HG03066 (cell line): ENCODE measurements at regions not wholly inside any gene's neighbourhood (a gene's known extent, or its start where the extent isn't known, plus 50 kb on each side); places are given as distances from the start of the nearest gene placed in this dataset.

Experiments
- ATAC-seq: cut with Tn5 transposase; IDR thresholded peaks from one replicate; pipeline ENCODE4 v1.9.1; 2021; ENCODE audit warnings: low read depth; ENCODE audit not compliant: unreplicated experiment

DNA sequence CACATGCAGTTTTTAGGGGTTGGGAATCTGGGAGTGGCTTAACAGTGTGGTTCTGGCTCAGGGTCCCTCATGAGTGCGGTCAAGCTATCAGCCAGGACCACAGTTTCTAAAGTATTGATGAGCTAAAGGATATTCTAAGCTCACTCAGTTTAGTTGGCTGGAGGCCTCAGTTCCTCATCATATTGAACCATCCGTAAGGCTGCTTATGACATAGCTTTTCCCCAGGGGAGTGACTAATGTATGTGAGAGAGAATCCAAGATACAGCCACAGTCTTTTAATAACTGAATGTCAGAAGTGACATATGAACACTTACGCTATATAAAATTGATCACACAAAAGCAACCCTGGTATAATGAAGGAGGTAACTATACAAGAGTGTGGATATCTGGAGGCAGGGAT is 245.3 kb downstream of the POLR1F start:
- no peak for ATAC-seq

DNA sequence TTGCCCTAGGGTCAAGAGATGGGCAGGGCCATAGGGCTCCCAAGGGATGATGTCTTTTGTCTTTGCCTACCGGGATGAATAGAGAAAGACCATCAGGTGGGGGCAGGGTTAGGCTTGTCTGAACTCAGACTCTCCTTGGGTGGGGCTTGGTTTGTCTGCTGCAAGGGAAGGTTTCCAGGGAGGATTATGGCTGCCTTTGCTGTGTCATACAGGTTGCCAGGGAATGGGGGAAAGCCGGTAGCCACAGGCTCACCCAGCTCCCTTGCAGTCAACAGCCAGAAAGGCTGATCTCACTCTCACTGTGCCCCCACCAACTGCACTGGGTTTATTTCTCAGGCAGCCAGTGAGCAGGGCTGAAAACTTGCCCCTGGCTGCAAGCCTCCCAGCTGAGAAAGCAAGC is 253.2 kb downstream of the POLR1F start:
- no peak for ATAC-seq

DNA sequence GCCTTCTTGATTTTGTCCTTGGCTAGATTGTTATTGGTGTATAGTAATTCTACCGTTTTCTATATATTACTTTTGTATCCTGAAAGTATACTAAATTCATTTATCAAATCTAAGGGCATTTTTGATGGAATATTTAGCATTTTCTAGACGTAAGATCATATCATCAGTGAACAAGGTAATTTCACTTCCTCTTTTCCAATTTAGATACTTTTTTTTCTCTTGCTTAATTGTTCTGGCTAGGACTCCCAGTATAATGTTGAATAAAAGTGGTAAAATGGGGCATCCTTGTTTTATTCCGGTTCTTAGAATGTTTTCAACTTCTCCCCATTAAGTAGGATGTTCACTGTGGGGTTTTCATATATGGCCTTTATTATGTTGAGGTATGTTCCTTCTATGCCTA is 260.7 kb downstream of the POLR1F start:
- ATAC-seq, result no peak

DNA sequence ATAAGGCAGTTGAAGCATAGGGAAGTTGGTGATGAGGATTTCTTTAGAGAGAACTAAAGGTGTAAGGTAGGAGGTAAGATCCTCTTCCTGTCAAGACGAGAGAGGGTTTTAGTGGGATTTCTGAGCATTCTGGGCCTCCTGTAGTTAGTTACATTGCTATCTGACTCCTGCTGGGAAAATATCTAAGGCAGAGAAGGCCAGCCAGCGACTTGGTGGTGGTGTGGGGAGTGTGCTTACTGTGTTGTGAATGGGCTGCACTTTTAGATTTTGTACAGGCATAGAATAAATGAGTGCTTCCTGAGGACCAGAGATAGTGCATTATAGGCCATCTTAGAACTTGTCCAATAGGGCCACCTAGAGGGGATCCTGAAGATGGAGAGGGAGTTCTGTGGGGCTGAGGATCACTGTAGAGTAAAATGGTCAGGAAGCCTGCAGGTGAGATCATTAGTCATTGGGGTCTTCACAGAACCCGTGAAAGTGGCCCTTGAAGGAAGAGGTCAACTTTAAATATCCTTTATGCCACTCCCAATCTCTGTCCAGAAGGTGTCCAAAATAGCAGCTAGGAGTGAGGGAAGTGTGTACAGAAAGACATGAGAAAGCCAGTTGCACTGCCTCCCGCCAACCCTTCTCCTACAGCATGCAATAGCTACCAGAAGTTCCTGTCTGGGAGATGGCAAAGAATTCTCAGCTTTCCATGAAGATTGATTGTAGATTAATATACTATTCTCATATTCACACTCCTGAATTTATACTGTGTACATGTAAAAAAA is 266.6 kb downstream of the POLR1F start:
- ATAC-seq, result no peak

DNA sequence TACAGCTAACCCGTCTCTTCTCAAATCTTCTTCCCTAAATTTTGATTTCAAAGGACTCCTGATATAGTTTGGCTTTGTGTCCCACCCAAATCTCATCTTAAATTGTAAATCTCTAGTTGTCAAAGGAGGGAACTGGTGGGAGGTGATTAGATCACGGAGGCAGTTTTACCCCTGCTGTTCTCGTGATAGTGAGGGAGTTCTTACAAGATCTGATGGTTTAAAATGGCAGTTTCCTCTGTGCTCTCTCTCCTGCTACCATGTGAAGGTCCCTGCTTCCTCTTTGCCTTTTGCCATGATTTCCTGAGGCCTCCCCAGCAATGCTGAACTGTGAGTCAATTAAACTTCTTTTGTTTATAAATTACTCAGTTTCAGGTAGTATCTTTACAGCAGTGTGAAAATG is 269.3 kb downstream of the POLR1F start:
- ATAC-seq, result no peak

DNA sequence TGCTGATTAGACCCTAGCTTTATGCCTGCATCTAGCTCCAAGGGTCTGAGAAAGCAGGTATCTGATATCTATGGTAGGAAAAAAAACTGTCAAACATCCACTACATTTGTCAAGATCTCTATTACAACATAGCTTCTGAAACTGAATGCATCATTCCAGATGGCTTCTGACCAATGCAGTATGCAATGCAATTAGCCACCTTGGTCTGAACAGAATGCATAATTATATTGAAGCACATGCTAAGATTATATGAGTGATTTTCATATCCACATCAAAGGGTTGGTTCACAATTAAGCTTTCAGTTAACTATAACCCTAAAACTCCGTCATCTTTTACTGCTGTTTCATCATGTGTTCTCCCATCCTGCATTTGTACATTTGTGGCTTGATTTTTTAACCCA is 271.4 kb downstream of the POLR1F start:
- no peak for ATAC-seq

DNA sequence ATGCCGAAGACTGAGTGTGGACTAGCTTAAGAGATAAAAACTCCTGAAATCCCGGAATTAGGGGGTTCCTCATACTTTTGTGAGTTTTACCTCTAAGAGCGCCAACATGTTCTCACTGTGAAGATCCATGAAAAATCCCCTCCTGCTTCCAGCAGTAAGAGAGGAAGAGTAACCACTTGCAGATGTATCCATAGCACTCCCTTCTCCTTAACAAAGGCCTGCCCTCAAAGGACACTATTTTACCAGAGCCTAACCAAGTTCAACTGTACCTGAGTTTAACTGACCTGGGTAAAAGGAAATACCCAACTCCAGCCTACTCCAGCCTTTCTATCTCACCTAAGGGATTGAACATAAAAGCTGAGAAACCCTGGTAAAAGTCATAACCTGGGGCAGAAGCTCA is 280.9 kb downstream of the POLR1F start:
- ATAC-seq, result no peak

DNA sequence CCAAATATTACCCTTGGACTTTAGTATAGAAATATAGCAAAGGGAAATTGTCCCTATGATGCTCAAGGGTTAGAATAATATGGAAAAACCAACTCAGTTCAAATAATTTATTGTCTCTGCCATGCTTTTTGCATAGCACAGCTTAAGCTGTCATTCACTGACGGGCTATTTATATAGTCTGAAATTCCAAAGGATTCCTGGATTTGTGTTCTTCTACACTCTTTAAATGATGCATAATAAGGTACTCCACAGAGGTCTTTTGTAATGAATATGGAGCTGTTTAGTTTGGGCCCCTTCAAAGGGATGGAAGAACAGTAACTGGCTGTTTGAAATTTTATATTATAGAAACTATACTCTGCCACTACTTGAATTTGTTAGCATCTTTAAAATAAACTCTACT is 276.6 kb upstream of the FERD3L start:
- no peak for ATAC-seq

DNA sequence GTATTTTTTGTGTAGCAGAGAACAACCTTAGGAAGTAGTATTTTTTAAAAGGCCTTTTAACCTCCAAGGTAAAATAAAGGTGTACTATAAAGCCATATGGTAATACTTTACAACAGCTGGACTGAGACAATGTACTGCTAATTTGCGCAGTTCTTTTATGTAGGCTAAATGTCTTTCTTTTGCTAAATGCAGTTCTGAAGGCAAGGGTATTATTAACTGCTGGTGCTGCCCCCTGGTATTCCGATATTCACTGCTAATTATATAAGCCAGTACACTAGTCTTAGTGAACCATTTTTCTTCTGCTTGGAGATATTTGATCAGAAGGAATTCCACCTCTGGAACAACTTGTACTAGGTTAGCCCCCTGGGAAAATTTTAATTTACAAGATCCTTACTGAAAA is 272.0 kb upstream of the FERD3L start:
- ATAC-seq, result no peak

DNA sequence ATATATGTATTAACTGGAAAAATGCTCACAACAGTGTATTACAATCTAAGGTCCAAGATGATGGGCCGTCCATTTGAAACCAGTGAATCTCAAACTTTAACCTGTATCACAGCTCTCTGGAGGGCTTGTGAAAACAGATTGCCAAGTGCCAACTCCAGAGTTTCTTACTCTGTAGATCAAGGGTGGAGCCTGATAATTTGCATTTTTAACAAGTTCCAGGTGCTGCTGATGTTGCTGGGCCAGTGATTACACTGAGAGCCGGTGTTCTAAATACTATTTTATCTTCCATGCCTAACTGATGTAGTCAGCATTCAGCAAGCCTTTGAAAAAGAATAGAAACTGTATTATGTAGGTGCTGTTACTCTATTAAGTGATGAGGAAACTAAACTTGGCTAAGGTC is 269.9 kb upstream of the FERD3L start:
- no peak for ATAC-seq

DNA sequence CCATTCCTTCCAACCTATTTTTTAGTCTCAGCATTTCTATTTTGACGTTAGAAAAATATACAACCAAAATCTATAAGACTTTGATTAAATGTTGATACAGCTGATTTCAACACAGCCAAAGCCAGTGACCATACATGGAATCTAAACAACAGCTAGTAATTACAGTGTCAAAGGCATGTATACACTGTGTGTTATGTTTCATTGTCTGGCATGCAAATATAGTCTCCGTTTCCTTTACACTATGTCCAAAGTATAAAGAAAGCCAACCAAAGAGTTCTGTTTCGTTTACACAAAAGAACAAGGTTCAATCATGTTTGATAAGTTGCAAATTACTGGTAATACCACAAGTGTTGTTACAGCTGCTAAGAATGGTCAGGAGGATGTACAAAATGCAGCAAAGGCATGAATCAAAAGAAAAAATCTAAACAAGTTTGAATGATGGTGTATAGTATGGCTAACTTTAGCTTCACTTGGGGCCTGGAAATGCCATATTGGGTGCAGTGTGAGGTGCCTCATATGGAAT is 268.3 kb upstream of the FERD3L start:
- ATAC-seq, result no peak

DNA sequence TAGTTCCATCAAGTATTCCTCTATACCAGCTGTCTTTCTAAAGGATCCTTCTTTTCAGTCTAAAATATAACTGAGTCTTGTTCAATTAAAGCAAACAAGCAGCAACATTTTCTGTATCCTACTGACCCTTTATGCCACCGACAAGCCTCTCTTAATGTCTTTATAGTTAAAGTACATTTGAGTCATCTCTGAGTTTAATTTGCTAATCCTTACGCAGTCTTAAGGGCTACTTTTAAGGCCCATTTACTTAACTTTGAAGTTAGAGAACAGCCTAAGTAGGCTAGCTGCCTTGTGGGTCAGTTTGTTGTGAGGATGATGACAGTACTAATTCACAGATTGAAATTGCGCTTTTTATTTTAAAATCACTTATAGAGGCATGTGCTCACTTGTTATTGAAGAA is 265.5 kb upstream of the FERD3L start:
- no peak for ATAC-seq

DNA sequence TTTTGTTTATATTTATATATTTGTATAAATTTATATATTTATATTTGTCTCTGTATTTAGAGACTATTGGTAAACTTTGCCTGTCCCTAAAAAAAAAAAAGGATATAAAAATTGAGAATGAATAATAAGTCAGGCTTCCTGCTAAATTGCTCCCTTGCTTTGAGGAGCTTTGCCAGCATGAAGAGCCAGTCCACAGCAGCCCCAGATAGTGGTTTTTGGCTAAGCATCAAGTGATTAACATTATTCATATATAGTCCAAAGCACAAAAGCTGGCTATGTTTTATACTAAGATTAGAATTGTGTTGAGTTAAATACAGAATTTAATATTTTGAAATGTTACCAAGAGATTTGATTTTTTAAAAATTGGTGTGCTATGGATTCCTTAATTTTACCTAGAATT is 264.9 kb upstream of the FERD3L start:
- ATAC-seq, result no peak

DNA sequence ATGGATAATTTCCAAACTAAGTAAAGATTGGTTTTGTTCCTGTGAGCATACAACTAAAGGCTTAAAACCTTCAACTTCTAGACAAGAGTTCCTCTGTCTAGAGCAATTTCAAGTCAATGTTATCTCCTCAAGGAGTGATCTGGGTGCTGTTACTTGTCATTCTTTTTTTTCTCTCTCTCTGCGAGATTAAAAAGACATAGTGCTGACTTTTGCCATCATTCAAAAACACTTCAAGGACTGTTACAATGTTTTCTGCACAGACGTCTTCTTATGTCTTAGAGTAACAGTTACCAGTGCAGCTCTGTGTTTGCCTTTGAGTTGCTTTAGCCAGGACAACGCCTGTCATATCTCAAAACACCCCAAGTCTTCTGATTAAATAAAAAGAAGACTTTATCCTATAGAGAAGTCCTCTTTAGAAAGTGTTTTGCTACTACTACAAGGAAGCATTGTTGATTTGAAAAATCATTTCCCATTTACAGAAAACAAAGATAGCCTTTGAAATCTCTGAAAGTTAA is 263.5 kb upstream of the FERD3L start:
- ATAC-seq, result no peak

DNA sequence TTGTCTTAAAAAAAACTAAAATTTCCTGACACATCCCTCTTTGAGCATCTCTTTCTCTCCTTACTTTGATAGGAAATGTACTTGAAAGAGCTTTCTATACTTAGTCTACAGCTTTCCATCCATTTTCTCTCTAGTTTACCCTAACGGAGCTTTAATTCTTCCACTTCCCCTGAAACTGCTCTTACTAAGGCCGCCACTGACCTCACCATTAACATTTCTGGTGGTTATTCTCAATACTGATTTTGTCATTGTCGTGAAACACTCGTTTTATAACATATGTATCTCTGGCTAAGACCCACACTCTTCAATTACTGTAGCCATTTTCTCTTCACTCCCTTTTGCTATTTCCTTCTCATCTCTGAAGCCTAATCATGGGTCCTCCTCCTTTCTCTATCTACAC is 262.0 kb upstream of the FERD3L start:
- peak; percentile 82 for ATAC-seq

DNA sequence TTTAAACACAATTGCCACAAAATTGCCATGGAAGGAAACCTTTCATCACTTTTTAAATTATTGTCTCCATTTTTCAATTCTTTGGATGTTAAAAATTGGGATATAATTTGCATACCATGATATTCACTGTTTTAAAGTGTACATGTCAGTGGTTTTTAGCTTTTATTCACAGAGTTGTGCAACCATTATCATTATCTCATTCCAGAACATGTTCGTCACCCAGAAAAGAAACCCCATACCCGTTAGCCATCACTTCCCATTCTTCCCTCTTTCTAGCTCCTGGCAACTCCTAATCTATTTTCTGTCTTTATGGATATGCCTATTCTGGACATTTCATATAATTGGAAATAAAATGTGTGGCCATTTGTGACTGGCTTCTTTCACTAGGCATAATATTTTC is 260.3 kb upstream of the FERD3L start:
- ATAC-seq, result no peak

DNA sequence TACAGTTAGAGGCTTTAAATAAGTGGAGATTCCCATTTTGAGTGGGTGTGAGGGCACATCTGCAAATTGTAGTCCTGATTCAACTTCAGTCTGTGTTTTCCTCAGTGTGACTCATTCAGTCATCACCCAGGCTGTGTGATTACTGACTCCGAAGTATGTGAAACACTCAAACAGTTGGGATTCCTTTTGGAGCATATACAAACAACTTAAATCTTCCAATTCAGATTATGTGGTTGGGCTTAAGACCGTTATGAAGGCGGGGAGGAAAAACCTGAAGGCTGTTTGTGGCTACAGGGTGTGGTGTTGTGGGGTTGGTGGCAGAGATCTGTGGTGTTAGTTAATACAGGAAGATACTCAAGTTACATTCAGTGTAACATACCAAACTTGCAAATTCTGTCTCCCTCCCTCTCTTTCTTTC is 259.7 kb upstream of the FERD3L start:
- ATAC-seq, result no peak

DNA sequence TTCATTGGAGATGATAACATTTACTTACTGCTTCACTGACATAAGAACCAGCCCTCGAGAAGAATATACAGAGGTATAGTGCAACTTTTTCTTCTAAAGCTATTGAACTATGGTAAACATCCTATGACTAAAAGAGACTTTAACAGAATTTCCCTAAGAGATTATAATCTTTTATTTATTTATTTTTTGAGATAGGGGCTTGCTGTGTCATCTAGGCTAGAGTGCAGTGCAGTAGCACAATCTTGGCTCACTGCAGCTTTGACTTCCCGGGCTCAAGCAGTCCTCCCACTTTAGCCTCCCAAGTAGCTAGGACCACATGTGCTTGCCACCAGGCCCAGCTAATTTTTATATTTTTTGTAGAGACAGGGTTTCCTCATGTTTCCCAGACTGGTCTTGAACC is 258.5 kb upstream of the FERD3L start:
- no peak for ATAC-seq

DNA sequence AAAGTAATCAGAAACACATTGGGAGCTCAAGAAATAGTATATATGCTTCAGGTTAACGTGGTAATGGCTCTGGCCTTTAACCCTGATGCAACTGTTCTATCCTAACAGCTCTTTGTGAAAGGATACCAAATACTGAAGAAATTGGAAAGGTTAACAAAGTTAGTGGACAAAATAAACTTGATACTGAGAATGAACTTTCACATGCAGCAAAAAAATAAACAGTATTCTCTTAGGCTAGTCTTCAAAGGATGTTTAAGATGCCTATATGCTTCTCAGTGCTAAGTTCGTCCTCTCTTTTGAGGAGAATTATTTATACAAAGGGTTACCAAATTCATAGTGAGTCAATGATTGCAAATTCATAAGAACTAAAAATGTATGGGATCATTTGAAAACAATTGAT is 256.2 kb upstream of the FERD3L start:
- no peak for ATAC-seq

DNA sequence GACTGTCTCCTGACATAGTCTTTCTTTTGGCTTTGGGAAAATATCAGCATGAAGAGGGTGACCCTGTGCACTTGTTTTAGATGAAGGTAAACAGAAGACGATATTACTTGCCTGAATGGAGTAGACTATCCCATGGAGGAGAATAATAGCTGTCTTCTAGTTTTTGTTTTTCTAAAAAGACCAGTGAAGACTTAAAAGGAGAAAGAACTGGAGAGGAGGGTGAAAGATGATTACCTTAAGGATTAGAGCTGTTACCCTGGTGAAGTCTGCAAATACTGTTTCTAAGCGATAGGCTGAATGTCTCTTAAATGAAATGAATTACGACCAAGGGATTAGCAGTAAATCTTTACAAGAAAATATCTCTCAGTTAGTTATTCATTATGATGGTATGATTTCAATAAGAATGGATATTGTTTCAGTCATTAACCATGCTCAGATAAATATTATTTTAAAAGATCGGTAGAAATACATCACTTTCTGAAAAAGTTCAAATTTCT is 255.6 kb upstream of the FERD3L start:
- no peak for ATAC-seq

DNA sequence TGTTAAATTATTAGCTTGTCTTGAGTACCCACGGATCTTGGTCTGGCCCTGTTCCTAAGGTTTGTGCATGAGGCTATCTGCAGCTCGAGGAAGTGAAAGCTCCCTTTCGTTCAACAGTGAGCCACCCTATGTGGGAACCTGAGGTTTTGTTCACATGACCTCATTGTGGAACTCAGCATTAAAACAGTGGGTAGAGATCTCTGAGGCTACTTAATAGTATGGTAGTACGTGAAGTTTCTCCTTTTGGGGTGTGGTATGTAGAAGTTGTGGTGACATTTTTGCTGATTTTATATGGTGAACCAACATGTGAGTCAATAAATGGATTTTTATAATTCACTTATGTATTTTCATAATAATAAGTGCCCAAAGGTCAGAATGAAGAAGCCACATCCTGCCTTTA is 252.7 kb upstream of the FERD3L start:
- peak; percentile 81 for ATAC-seq

DNA sequence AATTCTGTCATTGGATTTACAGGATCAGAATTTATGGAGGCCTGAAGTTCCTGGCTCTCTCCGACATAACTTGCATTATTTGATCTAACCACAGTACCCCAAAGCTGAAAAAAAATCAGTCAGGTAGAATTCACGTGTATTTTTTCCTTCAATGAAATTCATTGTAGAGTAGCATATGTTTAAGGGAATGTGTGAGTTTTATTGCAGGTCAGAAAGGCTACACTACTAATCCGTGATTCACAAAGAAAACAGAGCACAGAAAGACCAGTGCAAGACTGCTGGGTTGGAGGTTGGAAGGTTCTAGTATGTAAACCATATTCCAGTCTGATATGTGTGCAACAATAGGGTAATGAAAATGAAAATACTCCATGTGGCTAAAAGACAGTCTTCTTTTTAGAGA is 247.0 kb upstream of the FERD3L start:
- no peak for ATAC-seq
